Stimulated activated CD8-positive, alpha-beta memory T cell treated with anti-CD3 and anti-CD28 coated beads, Interleukin-7, amount 100 ng/mL, for 1 hour (primary cell): ENCODE measurements at regions not wholly inside any gene's neighbourhood (a gene's known extent, or its start where the extent isn't known, plus 50 kb on each side); places are given as distances from the start of the nearest gene placed in this dataset.
"Not testable (repeated sequence)": the region's sequence is repeated elsewhere in the genome, so short reads cannot be mapped to it uniquely, and the experiment has no call there.

Source experiments
- DNase-seq, 2 donors: peaks; one replicate each; pipeline ENCODE4 v3.0.0-alpha.2; 2020; ENCODE audit warnings: low read depth in 2 of 2

DNA sequence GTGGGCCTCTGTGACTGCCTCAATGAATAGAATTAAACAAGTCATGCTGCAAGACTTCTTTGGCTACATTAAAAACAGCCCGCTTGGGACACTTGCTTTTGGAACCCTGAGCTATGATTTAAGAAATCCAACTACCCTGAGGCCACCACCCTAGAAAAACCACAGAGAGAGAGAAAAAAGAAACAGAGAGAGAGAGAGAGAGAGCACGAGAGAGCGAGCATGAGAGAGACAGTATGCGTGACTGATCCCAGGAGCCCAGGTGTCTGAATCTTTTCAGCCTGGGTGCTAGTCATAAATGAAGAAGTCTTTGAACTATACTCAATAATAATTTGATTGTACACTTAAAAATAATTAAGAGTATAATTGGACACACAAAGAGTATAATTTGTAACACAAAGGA lies 123.1 kb upstream of the FREM1 start:
- no peak for DNase-seq

- DNase-seq: no peak
These were observed 122.6 kb upstream of the FREM1 start for GRCh38 chr9:15032860-15033259.

- DNase-seq: no peak
These were observed 110.9 kb upstream of the FREM1 start for GRCh38 chr9:15021146-15021545.

DNA sequence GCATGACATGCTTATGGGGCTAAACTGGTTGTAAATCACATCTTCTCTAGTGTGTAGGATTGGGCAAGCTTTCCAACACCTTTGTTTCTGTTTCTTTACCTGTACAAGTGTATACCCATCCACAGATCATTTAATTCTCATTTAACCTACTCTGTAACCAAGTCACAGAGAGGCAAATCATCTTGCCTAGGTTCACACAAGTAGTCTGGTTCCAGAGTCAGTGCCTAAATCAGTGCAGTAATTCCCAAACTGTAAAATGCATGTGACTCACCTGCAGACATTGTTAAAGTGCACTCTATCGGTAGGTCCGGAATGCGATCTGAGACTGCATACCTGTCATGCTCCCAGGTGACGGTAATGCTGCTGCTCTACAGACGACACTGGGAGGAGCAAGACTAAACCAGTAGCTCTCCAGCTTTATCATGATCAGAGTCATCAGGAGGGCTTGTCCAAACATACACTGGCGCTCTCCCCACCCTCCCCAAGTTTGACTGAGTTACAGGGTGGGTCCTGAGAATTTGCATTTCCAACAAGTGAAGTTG lies 107.9 kb upstream of the FREM1 start:
- no peak for DNase-seq

- DNase-seq: no peak
These were observed 100.4 kb upstream of the FREM1 start for GRCh38 chr9:15010581-15010980.

DNA sequence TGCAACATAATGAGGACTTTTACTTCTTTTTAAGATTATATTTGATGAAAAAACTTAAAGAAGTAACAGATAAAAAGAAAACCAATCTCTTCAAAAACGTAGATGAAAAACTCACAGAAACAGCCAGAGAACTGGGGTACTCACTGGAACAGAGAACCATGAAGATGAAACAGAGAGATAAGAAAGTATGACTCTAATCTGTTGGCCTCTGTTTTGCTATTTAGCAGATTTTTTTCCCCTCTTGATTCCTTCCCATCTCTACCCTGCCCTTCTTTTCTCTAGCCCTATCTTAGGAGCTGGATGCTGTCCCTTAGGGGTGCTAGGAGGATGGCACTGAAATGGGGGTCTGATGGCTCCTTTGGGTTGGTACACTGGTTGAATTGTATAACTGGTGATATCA lies 97.5 kb upstream of the FREM1 start:
- no peak for DNase-seq

- DNase-seq: no peak
These were observed 84.5 kb upstream of the FREM1 start for GRCh38 chr9:14994738-14995137.

DNA sequence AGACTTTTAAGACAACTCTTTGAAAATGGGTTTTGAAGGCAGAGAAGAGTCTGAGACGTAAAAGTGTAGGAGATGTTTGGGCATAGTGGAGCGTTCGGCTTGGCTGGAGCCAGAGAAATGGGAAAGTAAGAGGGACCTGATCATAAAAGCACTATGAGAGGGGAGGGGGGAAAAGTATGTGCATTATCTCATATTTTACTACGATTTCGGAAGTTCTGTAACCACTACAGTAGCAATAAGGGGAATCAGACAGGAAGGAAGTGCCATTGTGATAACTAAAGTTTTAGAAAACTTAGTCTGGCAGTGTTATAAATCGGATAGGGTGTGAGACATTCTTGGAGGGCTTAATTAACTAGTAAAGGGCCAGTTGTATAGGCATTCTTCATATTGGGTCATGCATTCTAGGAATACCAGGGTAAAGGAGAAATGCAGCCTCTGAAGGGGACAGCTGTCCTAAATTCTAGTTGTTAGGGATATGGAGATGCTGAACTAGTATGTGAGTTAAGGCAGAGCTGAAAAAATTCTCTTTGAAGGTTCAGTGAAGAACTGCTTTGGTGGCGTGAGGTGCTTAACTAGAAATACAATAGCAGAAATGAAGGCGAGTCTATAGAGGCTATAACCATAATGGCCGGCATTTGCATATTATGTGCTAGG lies 83.8 kb upstream of the FREM1 start:
- no peak for DNase-seq

DNA sequence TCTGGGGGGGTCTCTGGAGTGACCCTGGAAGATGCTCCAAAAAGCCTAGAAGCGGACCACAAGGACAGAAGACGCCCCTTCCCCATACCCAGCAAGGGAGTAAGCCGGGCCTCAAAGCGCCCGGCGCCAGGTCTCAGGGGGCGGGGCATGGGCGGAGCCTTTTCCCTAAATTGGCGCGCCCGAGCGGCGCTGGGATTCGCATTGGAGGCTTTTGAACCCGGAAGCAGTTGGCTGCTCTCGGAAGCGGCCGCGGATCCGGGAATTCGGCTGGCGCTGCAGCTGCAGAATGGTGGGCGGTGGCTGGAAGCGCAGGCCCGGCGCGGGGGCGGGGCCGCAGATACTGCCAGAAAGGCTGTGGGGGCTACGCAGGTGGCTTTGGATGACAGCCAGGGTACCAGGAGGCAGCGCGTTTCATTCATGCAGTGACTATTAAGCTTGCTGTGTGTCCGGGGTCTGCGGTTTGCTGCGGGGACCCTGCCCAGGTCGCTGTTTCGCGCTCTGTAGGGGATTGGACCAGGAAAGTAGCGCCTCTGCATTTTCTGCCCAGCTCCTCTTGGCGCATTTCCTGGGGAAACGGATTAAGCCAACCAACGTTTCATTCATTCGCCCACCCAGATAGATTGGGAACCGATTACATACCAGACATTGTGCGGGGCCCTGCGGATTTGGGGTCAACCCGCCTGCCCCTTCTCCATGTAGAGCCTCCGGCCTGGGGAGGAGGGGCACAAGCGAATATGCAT lies 83.0 kb upstream of the FREM1 start:
- DNase-seq: no peak

GRCh38 chr9:14992516-14992915 lies 82.3 kb upstream of the FREM1 start:
- DNase-seq: no peak

- DNase-seq: no peak
These were observed 81.9 kb upstream of the FREM1 start for GRCh38 chr9:14992081-14992480.

- DNase-seq: not testable (repeated sequence)
These were observed 80.4 kb upstream of the FREM1 start for GRCh38 chr9:14990647-14991046.

DNA sequence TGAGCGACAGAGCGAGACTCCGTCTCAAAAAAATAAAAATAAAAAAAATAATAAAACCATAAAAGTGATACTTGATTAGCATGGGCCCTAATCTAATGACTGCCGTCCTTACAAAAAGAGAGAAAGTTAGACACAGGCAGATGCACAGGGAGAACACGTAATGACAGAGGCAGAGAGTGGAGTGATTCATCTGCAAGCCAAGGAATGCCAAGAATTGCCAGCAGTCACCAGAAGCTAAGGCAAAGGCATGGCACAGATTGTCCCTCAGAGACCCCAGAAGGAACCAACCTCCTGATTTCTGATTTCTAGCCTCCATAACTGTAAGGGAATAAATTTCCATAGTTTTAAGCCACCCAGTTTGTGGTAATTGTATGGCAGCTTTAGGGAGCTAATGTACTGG lies 79.6 kb upstream of the FREM1 start:
- DNase-seq: no peak

GRCh38 chr9:14989336-14989735 lies 79.1 kb upstream of the FREM1 start:
- not testable (repeated sequence) for DNase-seq

GRCh38 chr9:14987858-14988257 lies 77.6 kb upstream of the FREM1 start:
- DNase-seq: no peak

DNA sequence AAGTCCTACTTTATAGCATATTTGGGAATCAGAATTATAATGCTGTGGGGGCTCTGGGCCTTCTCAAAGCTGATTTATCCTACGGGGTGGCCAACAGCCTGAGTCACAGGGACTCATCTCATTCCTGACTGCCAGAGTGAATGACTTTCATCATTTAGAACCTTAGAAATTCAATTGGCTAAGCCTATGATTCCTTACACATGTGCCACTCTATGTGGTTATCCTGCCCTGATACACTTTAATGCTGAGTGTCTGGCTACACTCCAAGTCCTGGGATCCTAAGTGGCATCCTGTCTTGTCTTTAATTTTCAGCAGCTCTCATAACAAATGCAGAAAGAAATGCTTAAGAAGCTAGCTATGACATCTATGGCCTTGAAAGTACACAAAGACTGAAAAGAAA lies 75.2 kb upstream of the FREM1 start:
- DNase-seq: no peak

GRCh38 chr9:14983599-14983998 lies 73.4 kb upstream of the FREM1 start:
- no peak for DNase-seq

- no peak for DNase-seq
These were observed 71.2 kb upstream of the FREM1 start for GRCh38 chr9:14981291-14981950.

- DNase-seq: no peak
These were observed 68.1 kb upstream of the FREM1 start for GRCh38 chr9:14978022-14979000.

GRCh38 chr9:14967450-14968321 lies 57.5 kb upstream of the FREM1 start:
- no peak for DNase-seq
